Prostate gland (tissue), 2 donors: ENCODE measurements at regions not wholly inside any gene's neighbourhood (a gene's known extent, or its start where the extent isn't known, plus 50 kb on each side); places are given as distances from the start of the nearest gene placed in this dataset.

ENCODE experiments used
- CTCF ChIP-seq, 4 experiments: fragments of 200-600 bp in 2 of 4; fragments of 450-650 bp in 2 of 4; sonication (generic) in 2 of 4; IDR thresholded peaks; 1 replicate in 3 of 4; 2 replicates in 1 of 4; pipeline ENCODE4 v1.5.1; 2016 to 2019; ENCODE audit warnings: antibody characterized with exemption in 4 of 4, mild to moderate bottlenecking in 2 of 4, moderate library complexity in 2 of 4
- POLR2A ChIP-seq: fragments of 450-650 bp; IDR thresholded peaks from one replicate; pipeline ENCODE4 v1.6.1; 2016; ENCODE audit warnings: antibody characterized with exemption, mild to moderate bottlenecking
- POLR2AphosphoS5 ChIP-seq: sonication (generic); formaldehyde crosslinking; IDR thresholded peaks from one replicate; pipeline ENCODE4 v1.6.1; 2017; ENCODE audit warnings: antibody characterized with exemption

- TF ChIP-seq POLR2AphosphoS5 (no peak), CTCF (IDR thresholded peaks at IDR 0.05) (no peak), POLR2A (no peak)
Observed at GRCh38 chr20:47887477-47888080, 102.3 kb upstream of the SULF2 start.
